GM18870 (cell line): ENCODE measurements at regions not wholly inside any gene's neighbourhood (a gene's known extent, or its start where the extent isn't known, plus 50 kb on each side); places are given as distances from the start of the nearest gene placed in this dataset.

ENCODE experiments used
- ATAC-seq: cut with Tn5 transposase; IDR thresholded peaks from one replicate; pipeline ENCODE4 v1.9.1; 2021; ENCODE audit warnings: moderate library complexity; ENCODE audit not compliant: unreplicated experiment

DNA sequence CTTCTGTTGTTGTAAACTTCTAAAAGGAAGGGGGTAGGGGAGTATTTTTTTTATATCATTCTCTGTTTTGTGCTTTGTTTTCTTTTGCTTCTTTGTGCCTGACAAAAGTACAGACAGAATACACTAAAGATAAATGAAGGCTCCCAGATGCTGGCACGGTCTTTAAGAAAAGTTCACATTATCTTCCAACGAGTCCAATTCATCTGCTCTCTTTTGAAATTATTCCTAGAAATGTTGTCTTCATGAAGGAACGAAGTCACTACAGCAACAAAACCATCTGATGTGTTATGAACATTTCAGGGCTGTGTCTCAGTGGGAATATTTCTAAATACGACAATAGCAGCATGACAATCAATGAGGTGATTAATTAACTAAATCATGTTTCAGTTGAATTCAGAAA lies 813.8 kb upstream of the HTR2C start:
- no peak for ATAC-seq

DNA sequence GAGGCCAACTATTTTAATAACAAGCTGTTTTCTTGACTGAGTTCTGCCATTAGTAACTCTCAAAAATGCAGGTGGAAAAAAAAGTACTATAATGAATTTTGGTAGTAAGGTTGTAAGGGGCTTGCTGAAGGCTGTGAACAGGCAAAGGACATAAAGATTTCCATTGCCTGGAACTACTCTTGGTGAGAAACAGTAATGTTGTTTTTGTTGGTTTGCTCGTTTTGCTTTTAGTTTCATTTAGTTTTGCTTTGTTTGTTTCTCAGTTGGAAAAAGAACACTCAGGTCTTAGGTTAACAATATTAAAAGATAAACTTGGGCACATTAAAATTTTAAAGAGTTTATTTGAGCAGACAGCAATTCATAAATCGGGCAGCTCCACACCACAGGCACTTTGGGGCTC lies 824.5 kb upstream of the HTR2C start:
- ATAC-seq, result no peak

DNA sequence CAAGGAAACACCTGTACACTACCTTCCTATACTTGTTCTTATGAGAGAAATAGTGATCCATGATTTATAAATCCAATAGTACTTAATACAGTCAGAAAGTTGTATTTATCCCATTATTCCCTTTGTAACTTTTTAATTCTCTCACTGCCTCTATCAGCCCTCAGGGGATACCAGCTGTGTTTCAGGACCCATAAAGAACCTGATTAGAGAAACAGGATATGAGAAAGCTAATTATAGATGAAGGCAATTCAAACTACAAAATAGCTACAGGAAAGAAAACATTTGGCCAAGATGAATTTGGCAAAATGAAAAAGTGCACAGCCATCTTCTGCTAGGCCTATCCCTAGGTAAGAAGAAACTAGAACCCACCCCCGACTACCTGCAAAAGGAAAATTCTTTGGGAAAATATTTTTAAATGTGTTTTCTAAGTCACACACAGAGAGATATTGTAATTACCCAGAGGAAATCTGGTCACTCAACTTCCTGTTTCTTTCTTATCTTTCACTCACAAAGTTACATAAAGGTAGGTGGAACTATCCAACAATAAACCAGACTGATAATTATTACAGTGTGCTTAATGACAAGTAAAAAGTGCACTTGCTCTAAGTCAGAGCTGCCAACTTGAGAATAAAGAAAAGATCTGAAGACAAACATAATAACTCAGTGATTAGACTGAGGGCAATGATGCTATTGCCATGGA lies 836.5 kb upstream of the HTR2C start:
- no peak for ATAC-seq

DNA sequence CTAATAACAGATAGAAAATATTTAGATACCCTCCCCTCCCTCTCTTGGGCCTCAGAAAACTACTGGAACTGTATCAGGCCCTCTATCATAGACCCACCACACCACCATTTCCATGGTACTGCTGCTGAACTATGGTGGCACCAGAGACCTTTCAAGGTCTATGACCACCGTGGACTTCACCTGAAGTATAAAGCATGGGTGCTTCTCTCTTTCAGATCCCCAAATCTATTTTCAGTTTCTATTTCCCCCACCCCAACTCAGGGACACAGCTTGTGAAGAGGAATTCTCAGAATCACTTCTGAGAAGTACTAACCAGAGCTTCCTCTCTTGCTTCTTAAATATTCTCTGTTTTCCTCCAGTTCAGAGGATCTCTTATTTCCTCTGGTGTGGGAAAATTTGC lies 840.8 kb upstream of the HTR2C start:
- ATAC-seq, result peak; percentile 64

DNA sequence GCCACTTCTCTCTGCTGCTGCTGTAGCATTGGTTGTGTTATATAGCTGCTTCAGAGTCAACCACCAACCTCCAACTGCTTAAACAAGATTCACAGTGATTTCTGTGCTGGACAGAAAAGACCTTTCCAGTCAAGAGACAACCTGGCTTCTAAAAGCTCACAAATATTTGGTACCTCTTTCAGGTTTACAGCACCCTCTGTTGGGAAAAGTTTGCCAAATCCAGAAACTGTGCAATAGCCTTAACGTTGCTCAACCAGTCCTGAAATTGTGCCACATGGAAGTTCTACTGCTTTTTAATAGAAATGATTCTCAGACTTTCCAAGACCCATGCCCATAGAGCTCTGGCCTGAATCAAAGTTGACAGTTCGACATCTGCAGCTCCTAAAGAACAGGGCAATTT lies 842.1 kb upstream of the HTR2C start:
- no peak for ATAC-seq

DNA sequence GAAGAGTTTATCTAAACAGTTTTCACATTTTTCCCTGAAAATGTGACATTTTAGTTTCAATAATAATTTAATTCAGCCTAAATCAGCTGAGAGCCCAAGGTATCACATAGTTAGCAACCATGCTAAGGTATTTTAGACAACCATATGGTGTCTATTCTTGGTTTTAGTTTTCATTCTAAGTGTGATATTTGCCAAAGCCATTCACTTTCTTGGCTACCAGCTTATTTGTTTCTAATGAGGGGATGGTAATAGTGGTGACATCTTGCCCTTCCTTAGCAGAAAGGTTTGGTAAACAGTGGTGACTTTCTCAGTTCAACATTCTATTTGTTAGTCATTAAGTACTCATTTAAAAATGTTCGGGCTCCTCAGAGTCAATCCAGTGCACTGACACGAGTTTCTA lies 854.9 kb upstream of the HTR2C start:
- ATAC-seq, result no peak

DNA sequence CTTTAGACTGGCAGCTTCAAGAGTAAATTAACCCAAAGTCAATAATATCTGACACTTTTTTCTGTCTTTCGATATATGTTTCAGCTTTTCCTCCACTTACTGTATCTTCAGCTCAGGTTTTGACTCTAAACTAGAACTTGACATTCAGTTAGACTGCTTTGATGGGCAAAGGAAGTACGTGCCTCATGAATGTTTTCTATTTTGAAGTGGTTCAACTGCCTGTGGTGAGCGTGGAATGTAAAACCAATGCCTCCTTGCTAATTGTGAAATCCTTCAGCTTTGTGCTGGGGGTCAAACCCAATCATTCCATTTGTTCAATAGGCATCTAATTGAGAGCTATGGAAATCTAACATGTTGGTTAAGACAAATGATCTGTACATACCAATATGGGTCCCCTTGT lies 857.0 kb upstream of the HTR2C start:
- ATAC-seq, result no peak

DNA sequence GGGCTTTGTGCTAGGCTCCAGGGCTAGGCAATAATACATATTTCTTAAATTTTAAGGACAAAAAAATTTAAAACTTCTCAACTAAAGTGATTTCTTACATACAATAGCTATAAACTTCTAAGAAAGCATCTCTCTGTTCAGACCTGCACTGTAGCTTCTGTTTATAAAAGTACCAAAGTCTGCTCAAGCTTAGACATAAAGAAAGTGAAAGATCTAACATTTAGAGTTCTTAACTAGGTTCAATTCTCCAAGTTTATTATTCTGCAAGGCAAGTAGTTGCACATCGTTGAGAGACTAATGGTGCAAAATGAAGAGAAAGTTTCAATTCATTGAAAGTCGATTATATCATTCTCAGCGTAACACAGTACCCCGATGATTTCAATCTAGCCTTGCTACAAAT lies 857.4 kb upstream of the HTR2C start:
- ATAC-seq, result peak; percentile 46

DNA sequence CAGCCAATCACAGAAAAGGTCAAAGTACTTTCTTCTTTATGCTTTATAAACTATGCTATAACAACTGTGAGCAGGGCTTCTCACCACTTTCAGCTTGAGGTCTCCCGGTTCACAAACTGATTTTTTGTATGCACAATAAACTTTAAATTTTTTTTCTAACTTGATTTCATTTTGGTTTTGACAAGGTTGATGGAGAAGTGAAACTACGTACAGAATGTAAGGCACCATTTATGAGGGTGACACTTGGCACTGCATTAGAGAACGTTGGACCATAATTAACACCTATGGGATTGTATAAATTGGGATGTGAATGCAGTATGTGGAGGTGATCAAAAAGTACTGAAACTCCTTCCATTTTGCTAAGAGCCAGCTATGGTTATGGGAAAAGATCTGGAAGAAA lies 857.9 kb upstream of the HTR2C start:
- peak; percentile 35 for ATAC-seq

DNA sequence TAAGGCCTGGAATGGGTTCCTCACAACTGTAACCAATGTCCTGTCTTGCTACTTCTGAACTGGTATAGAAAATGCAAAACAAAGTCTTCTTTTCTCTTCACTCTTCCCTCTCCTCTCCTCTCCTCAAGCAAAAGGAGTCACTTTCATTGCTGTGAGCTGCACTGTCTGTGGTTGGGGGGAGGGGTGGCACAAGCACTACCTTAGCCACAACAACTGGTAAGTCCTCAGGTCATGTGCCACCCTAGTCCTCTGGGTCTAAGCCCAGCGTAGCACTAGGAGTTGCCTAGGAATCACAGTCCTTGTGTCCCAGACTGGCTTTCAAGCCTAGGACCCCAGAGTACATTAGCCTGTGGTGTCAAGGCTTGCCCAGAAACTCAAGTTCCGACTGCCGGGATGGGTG lies 859.3 kb upstream of the AMOT start:
- no peak for ATAC-seq

DNA sequence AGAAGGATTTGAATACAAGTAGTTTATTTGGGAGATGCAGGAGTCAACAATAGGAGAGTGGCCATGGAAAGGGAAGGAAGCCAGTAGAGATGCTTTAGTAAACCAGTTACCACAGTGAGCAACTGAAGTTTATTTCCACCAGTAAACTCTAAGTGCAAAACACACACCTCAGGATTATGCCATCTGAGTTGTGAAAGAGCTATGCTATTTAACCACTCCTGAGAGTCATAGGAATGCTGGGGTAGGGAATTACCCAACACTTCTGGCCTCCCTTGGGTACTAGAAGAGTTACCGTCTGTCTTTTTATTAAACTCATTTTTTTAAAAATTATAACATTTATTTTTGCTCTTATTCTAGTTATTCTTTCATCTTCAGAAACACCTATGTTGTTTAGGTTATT lies 834.6 kb upstream of the AMOT start:
- no peak for ATAC-seq

DNA sequence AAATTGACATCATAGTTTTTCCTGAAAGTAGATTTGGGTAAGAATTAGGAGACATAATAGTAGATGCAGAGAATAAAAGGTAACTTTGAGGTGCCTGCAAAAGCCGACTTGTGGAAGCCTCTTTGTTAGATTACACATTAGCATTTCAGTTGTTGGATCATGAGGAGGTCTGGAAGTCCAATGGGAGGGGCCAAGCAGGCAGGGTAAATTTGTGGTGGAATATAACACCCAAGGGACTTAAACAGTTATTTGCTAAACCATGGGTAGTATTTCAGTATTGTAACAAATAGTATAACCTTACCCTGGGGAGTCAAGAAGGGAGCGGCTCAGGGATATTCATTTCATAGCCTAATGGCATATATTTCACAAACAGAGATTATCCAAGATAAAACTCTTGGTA lies 810.7 kb upstream of the AMOT start:
- no peak for ATAC-seq

DNA sequence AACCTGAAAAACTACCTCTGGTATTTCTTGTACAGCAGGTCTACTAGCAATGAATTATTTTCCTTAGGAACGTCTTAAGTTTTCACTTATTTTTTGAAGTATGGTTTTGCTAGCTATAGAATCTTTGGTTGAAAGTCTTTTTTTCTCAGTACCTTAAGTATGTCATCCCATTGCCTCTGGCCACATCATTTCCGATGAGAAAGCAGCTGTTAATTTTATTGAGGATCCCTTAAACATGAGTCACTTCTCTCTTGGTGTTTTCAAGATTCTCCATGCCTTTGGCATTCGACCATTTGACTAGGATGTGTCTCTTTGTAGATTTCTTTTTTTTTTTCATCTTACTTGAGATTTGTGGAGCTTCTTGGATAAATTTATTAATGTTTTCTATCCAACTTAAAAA lies 803.8 kb upstream of the AMOT start:
- no peak for ATAC-seq

DNA sequence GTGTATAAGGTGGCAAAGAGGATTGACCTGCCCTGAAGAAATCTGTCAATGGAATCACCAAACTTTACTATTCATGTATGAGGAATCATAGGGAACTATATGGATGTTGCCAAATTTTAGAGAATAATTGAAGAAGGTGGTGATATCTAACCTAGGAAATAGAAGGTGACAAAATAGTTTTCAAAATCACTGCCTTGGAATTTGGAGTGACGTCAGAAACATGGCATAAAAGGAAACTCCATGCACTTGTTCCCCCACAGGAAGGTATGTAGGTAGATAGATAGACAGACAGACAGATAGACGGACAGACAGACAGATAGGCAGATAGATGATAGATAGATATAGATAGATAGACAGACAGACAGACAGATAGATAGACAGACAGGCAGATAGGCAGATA lies 793.9 kb upstream of the AMOT start:
- no peak for ATAC-seq

DNA sequence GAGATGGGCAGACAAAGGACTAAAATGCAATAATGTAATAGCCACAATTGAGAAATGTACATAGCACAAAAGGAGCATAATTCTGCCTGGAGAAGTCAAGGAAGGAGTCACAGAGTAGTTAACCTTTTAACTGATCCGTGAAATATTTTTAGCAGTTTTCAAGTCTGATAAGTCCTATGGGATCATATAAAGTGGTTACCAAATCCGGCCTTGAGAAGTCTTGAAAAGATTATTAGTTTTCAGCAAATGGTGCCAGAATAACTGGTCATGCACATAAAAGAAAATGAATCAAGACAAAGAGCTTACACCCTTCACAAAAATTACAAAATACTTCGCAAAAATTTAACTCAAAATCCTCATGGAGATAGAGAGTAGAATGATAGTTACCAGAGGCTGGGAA lies 788.7 kb upstream of the AMOT start:
- no peak for ATAC-seq

DNA sequence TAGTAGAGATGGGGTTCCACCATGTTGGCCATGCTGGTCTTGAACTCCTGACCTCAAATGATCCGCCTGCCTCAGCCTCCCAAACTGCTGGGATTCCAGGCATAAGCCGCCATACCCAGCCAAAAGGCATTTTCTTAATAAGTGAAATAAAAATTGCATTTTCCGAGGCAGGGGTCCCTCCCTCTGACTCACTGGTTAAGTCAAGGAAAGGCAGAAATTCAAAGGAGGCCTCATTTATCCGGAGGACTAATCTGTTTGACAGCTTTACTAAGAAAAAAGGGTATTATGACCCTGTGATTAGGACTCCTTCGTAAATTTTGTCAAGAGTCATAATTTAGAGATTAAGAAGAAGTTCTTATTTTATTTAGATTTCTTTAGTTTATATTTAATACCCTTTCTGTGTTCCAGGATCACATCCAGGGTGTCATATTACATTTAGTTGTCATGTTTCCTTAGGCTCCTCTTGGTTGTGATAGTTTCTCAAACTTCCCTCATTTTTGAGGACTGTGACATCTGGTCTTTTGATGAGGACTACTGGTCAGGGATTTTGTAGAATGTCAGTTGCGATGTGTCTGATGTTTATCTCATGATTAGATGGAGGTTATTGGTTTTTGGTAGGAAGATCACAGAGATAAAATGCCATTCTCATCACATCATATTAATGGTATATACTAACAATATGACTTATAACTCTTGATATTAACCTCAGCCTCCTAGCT lies 753.7 kb upstream of the AMOT start:
- ATAC-seq, result no peak

DNA sequence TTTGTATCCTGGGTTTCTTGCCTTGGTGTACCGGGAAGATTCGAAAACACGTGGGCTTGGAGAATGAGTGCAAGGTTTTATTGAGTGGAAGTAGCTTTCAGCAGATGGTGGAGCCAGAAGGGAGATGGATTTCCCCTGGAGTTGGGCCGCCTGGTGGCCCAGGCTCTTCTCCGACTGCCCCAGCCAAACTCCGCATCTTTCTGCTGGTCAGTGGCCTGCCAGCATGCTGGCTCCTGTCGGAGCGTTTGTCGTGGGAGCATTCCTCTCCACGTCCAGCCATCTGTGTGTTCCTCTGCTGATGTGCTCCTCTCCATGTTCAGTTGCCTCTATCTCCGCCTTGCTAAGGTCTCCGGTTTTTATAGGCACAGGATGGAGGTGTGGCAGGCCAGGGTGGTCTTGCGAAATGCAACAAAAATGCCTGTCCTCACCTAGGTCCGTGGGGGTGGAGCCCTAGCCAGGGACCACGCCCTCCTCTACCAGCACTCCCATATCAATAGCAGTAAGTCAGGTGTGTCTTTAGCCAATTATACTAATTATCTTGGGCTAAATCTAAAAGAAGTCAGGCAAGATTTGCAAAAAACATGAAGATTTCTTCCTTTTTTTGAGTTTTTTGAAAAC lies 745.8 kb upstream of the AMOT start:
- ATAC-seq, result no peak

DNA sequence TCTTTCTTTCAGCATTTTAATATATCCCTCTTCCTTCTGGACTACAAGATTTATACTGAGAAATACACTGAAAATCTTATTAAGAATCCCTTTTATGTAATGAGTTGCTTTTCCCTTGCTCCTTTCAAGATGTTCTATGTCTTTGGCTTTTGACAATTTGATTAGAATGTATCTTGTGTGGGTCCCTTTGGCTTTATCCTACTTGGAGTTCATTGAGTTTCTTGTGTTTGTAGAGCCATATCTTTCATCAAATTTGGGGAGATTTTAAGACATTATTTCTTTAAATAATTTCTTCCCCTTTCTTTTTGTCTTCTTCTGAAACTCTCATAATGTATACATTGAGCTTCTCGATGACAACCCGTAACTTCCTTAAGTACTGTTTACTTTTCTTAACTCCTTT lies 739.9 kb upstream of the AMOT start:
- ATAC-seq, result no peak

DNA sequence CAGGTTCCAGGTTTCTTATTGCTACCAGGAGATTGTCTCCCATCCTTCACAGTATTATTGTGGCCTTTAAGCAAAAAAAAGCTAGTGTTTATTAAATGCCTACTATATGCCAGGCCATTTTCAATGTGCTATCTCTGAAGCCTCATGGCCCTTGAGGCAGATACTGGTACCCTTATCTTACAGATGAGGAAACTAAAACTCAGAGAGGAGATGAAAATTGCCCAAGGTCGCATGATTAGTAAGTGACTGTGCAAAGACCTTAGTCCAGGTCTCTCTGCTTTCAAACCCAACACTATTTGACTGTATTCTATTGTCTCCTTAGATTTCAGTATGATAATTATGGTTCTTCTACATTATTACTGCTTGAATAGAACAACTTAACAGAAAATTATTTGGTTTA lies 717.9 kb upstream of the AMOT start:
- no peak for ATAC-seq

DNA sequence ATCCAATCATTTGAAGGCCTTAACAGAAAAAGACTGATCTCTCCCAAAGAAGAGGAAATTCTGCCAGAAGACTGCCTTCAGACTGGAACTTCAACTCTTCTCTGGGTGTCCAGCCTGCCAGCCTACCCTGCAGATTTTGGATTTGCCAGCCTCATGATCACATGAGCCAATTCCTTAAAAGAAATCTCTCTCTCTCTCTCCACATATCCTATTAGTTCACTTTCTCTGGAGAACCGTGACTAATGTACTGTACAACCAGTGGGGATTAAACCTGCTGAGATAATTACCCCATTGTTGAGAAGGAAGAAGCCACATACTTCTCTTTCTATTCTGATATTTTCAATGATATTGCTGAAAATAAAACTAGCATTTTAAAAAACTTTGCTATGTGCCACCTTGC lies 711.3 kb upstream of the AMOT start:
- no peak for ATAC-seq

DNA sequence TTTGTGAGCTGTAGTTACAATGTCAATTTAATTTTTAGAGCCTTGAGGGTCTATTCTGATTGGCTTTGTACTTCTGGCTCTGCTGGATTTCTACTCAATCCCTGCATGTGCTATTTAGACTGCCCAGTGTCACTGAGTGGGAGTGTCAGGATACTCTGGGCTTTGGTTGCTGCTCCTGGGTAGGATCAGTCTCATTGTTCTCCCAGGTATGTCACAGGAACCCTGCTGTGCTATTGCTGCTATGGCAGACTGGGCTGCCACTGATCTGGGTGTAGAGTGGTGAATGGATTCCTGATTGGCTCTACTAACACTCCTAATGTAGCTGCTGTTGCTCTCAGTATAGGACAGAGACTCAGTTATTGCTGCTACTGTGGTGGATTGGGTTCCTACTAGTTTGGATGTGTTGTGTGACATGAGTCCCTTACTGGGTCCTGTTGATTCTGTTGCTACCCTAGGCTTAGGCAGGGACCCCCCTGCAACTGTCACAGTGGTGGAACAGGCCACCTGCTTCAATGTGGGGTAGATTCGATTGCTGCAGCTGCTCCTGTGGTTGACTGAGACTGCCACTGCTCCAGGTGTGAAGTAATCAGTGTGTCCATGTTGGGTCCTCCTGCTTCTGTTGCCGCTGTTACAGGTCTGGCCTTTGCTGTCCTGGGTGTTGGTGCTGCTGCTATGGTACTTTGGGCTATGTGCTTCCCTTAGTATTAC lies 707.8 kb upstream of the AMOT start:
- ATAC-seq, result no peak

DNA sequence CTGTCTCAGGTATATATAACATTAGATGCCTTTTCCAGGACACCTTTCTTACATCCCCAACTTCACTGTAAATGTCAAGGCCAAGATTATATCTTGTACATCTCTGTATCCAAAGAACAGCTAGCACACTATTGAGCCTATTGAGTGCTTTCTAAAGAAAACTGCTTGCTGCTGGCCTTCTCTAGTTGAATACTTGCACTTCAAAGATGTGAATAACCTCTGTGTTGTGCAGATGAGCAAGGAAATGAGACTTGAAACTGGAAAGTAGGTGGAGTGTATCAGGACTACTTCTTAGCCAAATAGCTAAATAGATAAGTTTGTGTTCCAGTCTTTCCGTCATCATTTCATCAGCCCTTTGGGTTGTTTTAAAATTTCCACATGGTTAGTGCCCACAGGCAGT lies 704.4 kb upstream of the AMOT start:
- no peak for ATAC-seq
